MCF 10A (cell line): ENCODE measurements at regions not wholly inside any gene's neighbourhood (a gene's known extent, or its start where the extent isn't known, plus 50 kb on each side); places are given as distances from the start of the nearest gene placed in this dataset.
A peak's percentile ranks its signal among the peaks of the same experiment; 100 is the strongest.

Experiments used
- BruUV-seq: library from RNA; stranded (reverse); fragments of 400-500 nt; replicated peaks from 2 replicates; lab custom pipeline; 2021; lab: Mats Ljungman, UMichigan
- CTCF ChIA-PET: fragments of 300-600 bp; sonication (Branson Sonifier 250); formaldehyde crosslinking; extraction: SDS; loops from one replicate; lab custom pipeline; 2021; ENCODE audit warnings: antibody characterized with exemption, inconsistent platforms; lab: Yijun Ruan, JAX
- POLR2A ChIA-PET: fragments of 300-600, 350-650 bp; sonication (Branson Sonifier 250); formaldehyde crosslinking; extraction: SDS; loops from one replicate; lab custom pipeline; 2020; ENCODE audit warnings: antibody characterized with exemption, inconsistent platforms; lab: Yijun Ruan, JAX
- DNase-seq: peaks from one replicate; pipeline ENCODE4 v3.0.0-alpha.2; 2018; ENCODE audit not compliant: unreplicated experiment
- H3K27ac Mint-ChIP-seq: one replicate; pipeline ENCODE4 v1.8.0; 2022; ENCODE audit warnings: mild to moderate bottlenecking, low read depth, mixed read lengths; ENCODE audit not compliant: unreplicated experiment
- H3K27me3 Mint-ChIP-seq: one replicate; pipeline ENCODE4 v1.8.0; 2022; ENCODE audit warnings: mixed read lengths; ENCODE audit not compliant: insufficient read depth, unreplicated experiment
- H3K36me3 Mint-ChIP-seq: one replicate; pipeline ENCODE4 v1.8.0; 2022; ENCODE audit warnings: mild to moderate bottlenecking, moderate library complexity, mixed read lengths; ENCODE audit not compliant: insufficient read depth, unreplicated experiment
- H3K4me1 Mint-ChIP-seq: one replicate; pipeline ENCODE4 v1.8.0; 2022; ENCODE audit warnings: mixed read lengths; ENCODE audit not compliant: insufficient read depth, unreplicated experiment
- H3K4me3 Mint-ChIP-seq: one replicate; pipeline ENCODE4 v1.8.0; 2022; ENCODE audit warnings: mild to moderate bottlenecking, moderate library complexity, mixed read lengths; ENCODE audit not compliant: unreplicated experiment
- H3K9me3 Mint-ChIP-seq: one replicate; pipeline ENCODE4 v1.8.0; 2022; ENCODE audit warnings: mixed read lengths; ENCODE audit not compliant: unreplicated experiment
- CTCF ChIP-seq: fragments of 200-600 bp; IDR thresholded peaks from one replicate; pipeline ENCODE4 v1.8.0; 2022; ENCODE audit warnings: antibody characterized with exemption, mild to moderate bottlenecking; ENCODE audit not compliant: unreplicated experiment
- intact Hi-C: fragments of 100-400 bp; cut with micrococcal nuclease; formaldehyde crosslinking; loops from 2 replicates; pipeline ENCODE4 v1.14.1; 2022

GRCh38 chr1:68571454-68572235, 74.8 kb upstream of the DEPDC1 start:
- no peak for TF ChIP-seq CTCF
- intact Hi-C loops: loop anchor here (5.0 kb wide), 1 partner anchor 719 kb away; no protein-coding TSS in a partner anchor
- H3K9me3 Mint-ChIP-seq: no peaks in the 10 kb centered on the region
- BruUV-seq: no TSS peak
- ChIA-PET POLR2A (interaction anchor here (1.0 kb wide), 1 partner anchor 339 kb away, joined by 3 read pairs; the partner anchor contains the start of gene WLS), CTCF (interaction anchor here (0.5 to 2.3 kb wide), 8 partner anchors 76 to 1166 kb away, joined by 3 to 21 read pairs (median 3); no protein-coding TSS in a partner anchor)
- no peaks in the 10 kb centered on the region for H3K4me1 Mint-ChIP-seq
- no peak overlapping the region for H3K4me3 Mint-ChIP-seq
- H3K27me3 Mint-ChIP-seq: peaks cover 65% of the 10 kb centered on the region
- H3K27ac Mint-ChIP-seq: no peak overlapping the region
- H3K36me3 Mint-ChIP-seq: peaks cover 7% of the 10 kb centered on the region
- DNase-seq: peak; percentile 30

- no peak for TF ChIP-seq CTCF
- BruUV-seq: no TSS peak
- ChIA-PET POLR2A (interaction anchor here (1.3 kb wide), 1 partner anchor 84 kb away, joined by 3 read pairs; no protein-coding TSS in a partner anchor), CTCF (interaction anchor here (0.5 to 1.0 kb wide), 5 partner anchors 8 to 1059 kb away, joined by 3 to 4 read pairs (median 3); no protein-coding TSS in a partner anchor)
- no peaks in the 10 kb centered on the region for H3K4me1 Mint-ChIP-seq
- H3K9me3 Mint-ChIP-seq: no peaks in the 10 kb centered on the region
- H3K36me3 Mint-ChIP-seq: no peaks in the 10 kb centered on the region
- peaks cover 22% of the 10 kb centered on the region for H3K27me3 Mint-ChIP-seq
- no peak overlapping the region for H3K4me3 Mint-ChIP-seq
- intact Hi-C loops: no loop called here
- H3K27ac Mint-ChIP-seq: no peak overlapping the region
- no peak for DNase-seq
Observed at GRCh38 chr1:68585351-68585750, 88.5 kb upstream of the DEPDC1 start.

GRCh38 chr1:68586766-68587165, 89.9 kb upstream of the DEPDC1 start:
- TF ChIP-seq CTCF: no peak
- H3K4me3 Mint-ChIP-seq: no peak overlapping the region
- intact Hi-C loops: no loop called here

GRCh38 chr1:68588304-68588703, 91.4 kb upstream of the DEPDC1 start:
- Mint-ChIP-seq H3K27me3 (peaks cover 45% of the 10 kb centered on the region), H3K4me3 (no peak overlapping the region), H3K4me1 (no peaks in the 10 kb centered on the region), H3K9me3 (no peaks in the 10 kb centered on the region), H3K27ac (no peak overlapping the region), H3K36me3 (no peaks in the 10 kb centered on the region)
- DNase-seq: no peak
- ChIA-PET CTCF (interaction anchor here (0.7 to 1.4 kb wide), 3 partner anchors 12 to 393 kb away, joined by 3 to 4 read pairs (median 3); no protein-coding TSS in a partner anchor), POLR2A (no interaction called here)
- intact Hi-C loops: no loop called here
- BruUV-seq: no TSS peak
- TF ChIP-seq CTCF: no peak

More at GRCh38 chr1:68586766-68587165, 89.9 kb upstream of the DEPDC1 start:
- Mint-ChIP-seq H3K4me1 (no peaks in the 10 kb centered on the region), H3K27ac (no peak overlapping the region), H3K36me3 (no peaks in the 10 kb centered on the region), H3K9me3 (no peaks in the 10 kb centered on the region), H3K27me3 (peaks cover 36% of the 10 kb centered on the region)
- DNase-seq: no peak
- no TSS peak for BruUV-seq
- POLR2A ChIA-PET: interaction anchor here (0.5 to 0.7 kb wide), 2 partner anchors 9 to 636 kb away, joined by 3 read pairs; no protein-coding TSS in a partner anchor
- CTCF ChIA-PET: no interaction called here
